CD4-positive, alpha-beta T cell treated with Interleukin-4 for 1 hour (primary cell): ENCODE measurements at regions not wholly inside any gene's neighbourhood (a gene's known extent, or its start where the extent isn't known, plus 50 kb on each side); places are given as distances from the start of the nearest gene placed in this dataset.
"Not testable (repeated sequence)": the region's sequence is repeated elsewhere in the genome, so short reads cannot be mapped to it uniquely, and the experiment has no call there.

Source experiments
- DNase-seq, 2 donors: peaks; one replicate each; pipeline ENCODE4 v3.0.0-alpha.2; 2020 to 2022

DNA sequence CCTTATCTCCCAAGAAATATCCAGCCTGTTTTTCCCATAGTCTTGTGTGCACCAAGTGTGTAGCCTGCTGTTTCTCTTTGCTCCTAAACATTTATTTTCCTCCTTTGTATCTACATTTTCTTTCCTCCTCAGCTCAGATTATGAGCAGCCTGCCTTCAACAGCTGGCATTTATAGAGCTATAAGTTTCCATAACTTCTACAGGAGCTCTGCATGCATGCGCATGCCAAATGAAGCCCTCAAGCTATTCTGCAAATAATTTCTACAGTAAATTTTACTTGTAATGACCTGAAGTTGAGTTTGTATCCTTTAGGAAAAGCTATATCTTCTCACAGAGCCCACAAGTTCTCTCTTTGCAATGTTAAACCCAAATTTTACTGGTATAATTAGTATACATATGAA is 699.5 kb downstream of the CETN3 start:
- no peak for DNase-seq

DNA sequence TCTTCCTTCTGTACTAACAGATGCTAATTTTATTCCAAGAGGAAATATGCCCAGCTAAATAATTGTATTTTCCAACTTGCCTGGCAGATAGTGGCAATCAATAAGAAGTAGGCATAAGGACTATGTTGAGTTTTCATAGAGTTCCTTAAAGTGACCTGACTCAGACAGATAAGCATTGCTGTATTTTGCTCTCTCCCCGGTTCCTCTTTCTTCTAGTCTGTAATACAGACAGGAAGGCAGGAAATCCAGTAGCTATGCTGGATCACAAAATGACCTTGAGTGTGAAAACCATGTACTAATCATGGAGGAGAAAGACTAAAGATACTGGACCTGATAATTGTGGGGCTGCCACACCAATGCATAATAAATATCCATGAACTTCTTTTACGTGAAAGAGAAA is 701.7 kb downstream of the CETN3 start:
- DNase-seq, result no peak

DNA sequence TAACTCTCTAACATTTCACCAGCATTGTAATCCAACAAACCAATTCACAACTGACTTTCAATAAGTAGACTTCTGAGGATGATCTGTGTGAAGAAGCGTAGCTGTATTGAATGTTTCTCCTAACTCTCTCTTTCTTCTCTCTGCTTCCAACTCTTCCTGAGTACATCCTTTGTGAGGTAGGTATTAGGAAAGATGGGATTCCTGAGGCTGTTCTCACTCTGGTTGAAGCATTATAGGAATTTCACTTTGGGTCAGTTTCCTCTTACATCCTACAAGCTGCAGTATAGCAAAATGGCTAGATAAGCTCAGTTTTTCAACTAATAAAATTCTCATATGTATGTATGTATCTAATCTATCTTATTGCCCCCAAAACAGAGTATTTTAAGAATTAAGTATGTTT is 702.8 kb downstream of the CETN3 start:
- no peak for DNase-seq

DNA sequence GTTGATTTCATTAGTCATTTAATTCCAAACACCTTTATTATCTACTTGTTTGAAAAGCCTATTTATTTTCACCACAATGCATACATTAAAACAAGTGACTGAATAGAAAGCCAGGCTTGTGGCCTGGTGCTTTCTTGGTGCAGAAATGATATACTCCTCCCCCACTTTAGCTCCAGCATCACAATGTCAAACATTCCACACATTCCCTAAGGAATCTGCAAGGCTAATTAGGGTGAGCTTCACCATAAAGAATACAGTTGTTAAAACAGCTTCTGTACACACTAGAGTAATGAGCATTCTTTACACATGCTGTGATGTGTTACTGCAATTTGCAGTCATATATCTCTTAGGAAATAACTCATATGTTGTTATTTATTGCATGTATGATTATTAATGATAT is 705.7 kb downstream of the CETN3 start:
- no peak for DNase-seq

DNA sequence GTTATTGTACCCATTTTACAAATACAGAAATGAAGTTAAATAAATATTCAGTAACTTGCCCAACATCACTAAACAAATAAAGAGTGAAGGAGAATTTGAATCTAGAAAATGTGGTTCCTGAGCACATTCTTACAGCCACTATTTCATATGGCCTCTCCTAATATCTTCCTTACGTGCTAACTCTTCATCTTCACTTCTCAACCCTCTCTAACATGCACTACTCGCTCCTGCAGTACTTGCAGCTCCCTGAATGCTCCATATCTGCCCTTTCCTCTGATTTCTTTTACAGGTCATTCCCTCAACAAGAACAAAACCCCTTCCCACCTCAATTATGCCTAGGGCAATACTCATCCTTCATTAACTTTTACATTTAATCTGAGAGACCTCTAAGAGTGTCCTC is 711.5 kb downstream of the CETN3 start:
- DNase-seq, result no peak

DNA sequence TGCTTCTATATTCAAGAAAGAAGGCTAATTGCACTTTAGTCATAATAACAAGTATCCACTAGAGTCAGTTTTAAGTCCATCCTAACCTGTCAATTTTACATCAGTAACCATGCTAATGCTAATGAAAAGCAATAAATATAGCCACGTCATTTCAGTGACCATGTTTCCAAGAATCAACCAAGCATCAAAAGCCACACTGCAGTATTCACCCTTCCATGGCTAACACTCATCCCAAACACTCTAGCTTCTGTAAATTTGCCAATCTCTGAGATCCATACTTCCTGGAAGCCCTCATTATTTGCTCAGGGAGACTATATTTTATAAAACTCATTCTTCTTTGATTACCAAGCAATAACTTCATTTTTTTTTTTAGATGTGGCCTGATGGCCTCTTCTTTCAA is 712.0 kb downstream of the CETN3 start:
- no peak for DNase-seq

DNA sequence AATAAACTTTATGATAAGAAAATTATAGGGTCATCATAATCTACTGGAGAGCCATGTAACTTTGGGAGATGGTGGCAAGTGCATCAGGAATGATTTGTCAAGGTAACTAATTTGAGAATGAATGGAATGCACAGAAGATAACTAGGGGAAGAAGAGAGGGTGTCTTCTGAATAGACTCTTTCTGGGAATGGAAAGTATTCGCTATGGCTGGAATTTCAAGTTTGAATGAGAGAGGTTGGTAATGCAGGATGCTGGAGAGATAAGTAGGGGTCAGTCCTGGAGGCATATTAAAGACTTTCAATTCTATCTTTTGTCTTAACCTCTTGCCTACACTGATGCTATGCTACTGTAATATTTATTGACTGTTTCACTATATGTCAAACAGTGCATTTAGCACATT is 714.2 kb downstream of the CETN3 start:
- no peak for DNase-seq

DNA sequence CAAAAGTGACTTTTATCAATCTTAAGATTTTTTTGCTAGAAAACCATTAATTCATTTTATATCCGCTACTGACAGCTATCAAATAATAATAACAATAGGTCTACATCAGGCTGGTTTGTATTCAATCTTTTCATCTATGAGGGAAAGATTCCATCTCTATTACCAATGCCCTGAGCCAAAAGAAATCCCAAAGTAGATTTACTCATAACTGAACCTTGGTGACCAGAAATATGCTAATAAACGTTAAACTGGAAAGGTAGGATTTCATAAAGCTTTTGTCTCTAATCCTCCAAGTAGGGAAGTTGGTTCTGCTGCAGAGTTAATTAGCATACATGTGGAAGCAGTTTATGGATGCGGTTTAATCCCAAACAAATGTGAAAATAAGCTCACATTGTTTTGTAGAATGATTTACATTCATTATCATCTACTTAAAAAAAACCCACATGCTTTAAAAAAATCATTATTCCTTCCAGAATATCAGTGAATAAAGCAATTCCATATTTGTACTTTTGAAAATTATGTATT is 715.5 kb downstream of the CETN3 start:
- no peak for DNase-seq

DNA sequence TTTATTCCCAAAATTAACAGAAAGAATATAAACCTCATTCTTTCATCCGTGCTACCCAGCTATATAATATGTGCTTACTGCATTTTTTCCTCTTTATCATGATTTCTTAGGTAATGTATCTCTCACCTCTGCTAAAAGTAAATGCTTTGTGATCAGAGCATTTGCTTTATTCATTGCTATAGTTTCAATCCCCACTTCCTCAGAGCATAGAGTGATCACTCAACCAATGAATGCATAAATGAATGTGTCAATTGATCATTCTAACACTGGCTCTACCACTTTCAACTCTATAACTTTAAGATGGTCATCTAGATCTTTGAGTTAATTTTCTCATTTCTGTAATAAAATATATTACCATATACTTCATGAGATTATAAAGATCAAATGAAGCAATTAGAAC is 719.2 kb downstream of the CETN3 start:
- DNase-seq, result no peak

DNA sequence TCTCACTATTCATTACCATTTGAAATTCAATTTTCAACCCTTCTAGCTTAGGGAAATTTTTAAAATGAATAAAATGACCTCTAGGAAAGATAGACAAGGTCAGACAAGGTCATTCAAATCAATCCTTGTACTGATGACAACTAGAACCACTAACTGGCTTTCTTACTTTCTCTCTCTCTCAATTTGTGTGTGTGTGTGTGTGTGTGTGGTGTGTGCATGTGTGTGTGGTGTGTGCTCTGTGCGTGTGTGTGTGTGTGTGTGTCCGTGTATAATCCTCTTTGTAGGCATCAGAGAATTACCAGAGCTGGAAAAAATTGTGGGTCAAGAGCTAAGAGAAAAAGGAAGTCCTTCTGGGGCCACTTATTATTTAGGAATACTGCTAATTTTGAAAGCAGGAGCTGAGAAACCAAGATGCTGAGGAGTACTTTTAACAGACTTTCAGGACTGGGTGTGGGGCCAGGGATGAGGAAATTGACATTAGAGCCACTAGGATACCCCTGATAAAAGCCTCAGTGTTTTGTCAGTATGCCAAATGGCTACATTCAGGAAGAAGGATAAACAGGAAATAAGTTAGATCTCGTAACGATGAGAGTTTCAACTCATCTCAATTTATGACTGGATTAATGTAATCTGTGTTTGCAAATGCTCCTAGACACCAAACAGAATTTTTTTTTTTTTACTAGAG is 723.3 kb downstream of the CETN3 start:
- DNase-seq, result no peak

DNA sequence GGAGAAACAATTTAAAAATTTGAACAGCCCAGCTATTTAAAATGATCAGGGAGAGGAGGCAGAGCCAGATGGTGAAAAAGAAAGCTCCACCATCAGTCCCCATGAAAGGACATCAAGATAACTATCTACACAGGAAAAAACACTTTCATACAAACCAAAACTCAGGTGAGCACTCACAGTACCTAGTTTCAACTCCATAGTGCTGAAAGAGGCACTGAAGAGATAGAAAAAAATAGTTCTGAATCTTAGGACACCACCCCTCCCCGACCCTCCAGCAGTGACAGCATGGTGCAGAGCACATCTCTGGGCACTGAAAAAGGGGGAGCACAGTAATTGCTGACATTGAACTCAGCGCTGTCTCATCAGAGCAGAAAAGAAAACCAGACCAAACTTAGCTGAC is 732.9 kb downstream of the CETN3 start:
- DNase-seq, result no peak

DNA sequence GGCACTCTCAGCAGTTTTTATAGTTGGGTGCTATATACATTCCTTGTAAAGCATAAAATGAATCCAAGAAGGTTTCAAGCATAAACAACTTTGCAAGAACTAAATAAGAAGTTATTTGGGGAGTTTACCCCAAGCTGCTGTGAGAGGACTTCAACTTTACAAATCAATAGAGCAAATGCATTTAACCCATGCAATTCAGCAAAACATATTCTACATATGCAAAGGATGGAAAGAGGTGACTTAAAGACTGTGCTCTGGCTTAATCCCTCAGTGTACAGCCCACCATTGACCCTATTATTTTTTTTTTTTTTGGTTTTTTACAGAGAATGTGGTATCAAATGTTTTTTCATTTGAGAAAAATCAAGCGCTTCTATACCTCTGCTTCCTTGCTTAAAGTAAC is 736.5 kb downstream of the CETN3 start:
- DNase-seq, result no peak

DNA sequence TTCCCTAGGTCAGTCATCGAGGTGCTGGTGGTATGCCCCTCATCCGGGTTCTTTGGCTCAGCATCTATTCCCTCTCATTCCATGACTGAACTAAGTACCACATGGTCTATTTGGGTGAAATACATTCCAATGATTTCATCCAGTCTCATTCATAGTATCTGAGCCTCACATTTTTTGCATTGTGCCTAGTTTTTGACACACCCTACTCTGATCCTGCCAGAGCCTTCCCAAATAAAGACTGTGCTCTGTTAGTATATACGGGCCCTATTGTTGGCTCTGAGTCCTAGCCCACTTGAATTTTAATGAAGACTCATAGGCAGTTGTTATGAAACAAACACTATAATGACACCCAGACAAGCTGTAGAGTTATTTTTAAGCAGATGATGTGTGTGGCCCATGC is 740.7 kb downstream of the CETN3 start:
- DNase-seq, result no peak

DNA sequence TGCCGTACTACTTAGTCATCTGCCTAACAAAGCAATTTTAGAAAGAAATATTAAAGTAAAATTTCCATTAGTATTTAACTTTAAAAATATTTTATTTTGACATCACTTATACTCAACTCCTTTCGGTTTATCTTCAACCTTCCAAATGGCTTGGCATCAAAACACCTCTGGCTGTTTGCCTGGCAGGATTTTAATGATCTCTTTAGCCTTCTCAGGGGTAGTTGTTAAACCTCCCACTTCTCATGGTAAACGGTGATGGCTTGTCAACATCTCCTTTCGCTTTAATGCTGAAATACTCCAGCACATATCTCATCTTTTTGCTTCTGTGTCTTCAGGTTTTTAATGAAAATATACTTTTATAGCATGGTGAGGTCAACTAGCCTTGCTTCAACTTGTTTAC is 747.1 kb downstream of the CETN3 start:
- DNase-seq, result no peak

DNA sequence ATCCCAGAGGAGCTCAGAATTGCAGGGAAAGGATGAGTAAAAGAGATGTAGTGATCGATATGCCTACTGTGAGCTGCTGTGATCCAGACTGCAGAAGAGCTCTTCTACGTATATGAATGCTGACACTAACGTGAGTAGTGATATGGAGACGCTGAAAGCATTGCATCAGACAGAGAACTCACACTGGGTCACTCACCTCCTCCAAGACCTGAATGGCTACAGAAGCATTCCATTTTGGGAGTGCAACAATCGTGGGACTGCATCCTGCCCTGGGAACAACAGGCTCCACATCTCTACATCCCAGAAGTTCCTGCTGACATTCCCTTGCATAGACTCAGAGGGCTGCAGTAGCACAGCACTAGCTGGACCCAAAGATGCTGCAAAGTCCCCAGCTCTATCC is 755.9 kb upstream of the MEF2C start:
- DNase-seq, result no peak

DNA sequence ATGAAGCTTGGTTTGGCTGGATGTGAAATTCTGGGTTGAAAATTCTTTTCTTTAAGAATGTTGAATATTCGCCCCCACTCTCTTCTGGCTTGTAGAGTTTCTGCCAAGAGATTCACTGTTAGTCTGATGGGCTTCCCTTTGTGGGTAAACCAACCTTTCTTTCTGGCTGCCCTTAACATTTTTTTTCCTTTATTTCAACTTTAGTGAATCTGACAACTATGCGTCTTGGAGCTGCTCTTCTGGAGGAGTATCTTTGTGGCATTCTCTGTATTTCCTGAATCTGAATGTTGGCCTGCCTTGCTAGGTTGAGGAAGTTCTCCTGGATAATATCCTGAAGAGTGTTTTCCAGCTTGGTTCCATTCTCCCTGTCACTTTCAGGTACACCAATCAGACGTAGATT is 751.2 kb upstream of the MEF2C start:
- not testable (repeated sequence) for DNase-seq

DNA sequence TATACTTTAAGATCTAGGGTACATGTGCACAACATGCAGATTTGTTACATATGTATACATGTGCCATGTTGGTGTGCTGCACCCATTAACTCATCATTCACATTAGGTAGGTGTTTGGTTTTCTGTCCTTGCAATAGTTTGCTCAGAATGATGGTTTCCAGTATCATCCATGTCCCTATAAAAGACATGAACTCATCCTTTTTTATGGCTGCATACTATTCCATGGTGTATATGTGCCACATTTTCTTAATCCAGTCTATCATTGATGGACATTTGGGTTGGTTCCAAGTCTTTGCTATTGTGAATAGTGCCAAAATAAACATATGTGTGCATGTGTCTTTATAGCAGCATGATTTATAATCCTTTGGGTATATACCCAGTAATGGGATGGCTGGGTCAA is 747.1 kb upstream of the MEF2C start:
- DNase-seq, result not testable (repeated sequence)

DNA sequence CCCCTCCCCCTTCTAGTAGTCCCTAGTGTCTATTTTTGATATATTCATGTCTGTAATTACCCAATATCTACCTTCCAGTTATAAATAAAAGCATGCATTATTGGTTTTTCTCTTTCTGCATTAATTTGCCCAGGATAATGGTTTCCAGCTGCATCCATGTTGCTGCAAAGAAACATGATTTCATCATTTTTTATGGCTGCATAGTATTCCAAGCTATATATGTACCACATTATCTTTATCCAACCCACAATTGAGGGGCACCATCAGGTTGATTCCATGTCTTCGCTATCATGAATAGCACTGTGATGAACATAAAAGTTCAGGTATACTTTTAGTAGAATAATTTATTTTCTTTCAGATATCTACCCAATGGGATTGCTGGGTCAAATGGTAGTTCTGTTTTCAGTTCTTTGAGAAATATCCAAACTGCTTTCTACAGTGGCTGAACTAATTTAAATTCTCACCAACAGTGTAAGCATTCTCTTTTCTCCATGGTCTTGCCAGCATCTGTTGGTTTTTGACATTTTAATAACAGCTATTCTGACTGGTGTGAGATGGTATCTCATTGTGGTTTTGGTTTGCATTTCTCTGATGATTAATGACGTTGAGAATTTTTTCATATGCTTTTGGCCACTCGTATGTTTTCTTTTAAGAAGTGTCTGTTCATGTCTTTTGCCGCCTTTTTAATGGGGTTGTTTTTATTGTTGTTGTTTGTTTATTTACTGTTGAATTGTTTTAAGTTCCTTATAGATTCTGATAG is 746.1 kb upstream of the MEF2C start:
- DNase-seq, result no peak

DNA sequence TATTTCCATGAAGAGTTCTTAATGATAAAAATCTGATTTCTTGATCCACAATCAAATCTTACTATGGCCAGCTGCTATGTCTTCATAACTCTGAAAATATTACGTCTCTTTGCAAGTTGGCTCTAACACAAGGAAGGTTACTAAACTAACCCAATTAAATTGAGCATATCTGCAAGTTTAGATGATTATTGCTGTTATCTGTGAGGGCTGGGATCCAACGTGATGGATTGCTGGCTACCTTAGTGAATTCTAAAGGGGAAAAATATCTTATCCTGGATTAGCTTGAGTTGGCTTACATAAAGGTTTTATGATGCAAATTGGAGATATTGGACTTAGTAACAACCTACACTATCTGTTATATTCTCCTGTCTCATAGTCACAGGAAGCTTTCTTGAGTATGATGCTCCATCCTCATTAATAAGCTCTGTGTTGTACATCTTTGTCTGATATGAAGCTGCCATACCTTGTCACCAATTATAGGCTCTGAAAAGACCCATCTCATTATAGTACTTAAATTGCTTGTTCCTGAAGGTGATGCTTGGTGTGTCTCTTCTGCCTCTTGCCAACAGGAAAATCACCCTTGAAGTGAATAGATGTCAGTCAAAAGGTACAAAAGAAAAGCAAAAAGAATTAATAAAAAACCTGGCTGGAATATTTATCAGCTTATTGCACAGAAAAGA is 733.0 kb upstream of the MEF2C start:
- DNase-seq, result no peak

DNA sequence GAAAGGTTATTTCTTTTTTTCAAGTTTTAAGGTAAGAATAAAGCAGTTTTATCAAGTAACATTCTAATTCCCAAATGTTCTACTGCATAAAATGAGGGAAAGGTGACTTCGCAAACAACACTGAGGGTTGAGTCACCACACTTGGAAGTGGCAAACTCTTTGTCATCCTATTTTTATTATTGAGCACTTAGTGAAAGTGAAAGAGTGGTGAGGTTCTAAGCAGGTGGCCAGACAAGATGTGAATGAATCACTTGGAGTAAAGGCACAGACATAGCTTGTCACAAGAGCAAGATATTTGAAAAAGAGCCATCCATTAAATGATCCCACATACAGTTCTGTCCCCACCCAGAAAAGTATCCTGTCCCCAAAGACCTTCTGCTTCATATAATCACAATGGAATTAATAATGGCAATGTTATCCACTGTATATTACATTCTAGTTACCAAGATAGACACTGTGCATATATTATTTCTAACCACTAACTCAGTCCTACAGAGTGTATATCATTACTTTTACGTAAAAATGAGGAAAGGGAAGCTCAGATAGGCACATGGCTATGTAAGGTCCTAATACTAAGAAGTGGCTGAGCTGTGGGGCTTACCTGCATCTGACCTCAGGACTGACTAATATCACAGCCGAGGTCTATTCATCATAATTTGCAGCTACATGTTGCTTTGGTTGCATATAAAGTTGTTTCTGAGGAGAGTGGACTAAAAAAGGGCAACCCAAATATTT is 730.4 kb upstream of the MEF2C start:
- DNase-seq, result no peak

DNA sequence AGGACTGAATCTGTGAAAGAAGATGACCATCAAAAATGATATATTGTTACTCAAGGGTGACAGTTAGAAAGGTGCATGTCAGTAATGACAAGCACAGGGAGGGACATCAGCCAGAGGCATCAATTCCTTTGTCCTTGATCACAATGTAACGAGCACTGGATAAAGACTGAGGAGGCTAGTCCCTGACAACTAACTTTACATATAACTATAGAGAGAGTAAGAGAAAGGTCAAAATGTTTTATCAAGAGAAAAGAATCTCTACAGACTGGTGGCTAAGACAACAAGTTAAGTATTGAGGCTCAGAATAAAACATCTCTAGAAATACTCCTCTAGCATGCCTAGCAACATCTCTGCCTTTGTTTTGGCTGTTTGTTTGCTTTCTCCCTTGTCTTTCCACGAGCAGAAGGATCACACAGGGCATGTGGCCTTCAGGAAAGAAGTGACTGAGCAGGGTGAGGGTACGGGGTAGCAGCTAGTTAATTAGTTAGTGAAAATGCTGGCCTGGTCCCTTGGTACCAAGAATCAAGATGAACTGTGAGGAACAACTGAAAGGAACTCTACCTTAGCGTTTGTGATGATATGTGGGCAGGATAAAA is 724.1 kb upstream of the MEF2C start:
- DNase-seq, result no peak

DNA sequence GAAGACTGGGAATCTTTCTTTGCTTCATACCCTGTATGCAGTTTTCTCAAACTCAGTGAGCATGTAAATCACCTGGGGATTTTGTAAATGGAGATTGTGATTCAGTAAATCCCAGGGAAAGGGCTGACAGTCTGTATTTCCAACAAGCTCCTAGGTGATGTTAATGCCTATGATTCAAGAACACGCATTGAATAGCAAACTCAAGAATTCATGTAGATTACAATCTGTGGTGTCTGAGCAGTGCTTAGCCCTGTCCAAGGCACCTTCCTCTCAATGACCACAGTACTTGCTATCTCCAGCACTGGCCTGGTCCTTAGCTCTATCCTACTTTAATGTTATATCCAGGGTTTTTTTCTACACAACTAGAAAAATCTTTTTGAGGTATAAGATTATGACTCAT is 721.4 kb upstream of the MEF2C start:
- no peak for DNase-seq

DNA sequence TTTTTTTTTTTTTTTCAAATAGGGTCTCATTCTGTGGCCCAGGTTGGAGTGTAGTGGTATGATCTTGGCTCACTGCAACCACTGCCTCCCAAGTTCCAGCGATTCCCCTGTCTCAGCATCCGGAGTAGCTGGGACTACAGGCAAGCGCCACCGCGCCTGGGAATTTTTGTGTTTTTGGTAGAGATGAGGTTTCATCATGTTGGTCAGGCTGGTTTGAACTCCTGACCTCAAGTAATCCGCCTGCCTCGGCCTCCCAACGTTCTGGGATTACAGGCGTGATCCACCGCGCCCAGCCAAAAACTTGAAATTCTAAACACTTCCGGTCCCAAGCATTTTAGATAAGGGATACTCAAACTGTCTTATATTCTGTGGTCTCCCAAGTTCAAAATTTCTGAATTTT is 718.9 kb upstream of the MEF2C start:
- no peak for DNase-seq
